OCI-LY7 (cell line): ENCODE measurements at regions not wholly inside any gene's neighbourhood (a gene's known extent, or its start where the extent isn't known, plus 50 kb on each side); places are given as distances from the start of the nearest gene placed in this dataset.

Source experiments
- BruUV-seq: library from RNA; stranded (reverse); fragments of 400-500 nt; replicated peaks from 2 replicates; lab custom pipeline; 2021; lab: Mats Ljungman, UMichigan
- CTCF ChIA-PET: fragments of 300-600 bp; sonication (Branson Sonifier 250); formaldehyde crosslinking; loops from one replicate; lab custom pipeline; 2022; ENCODE audit warnings: antibody characterized with exemption; ENCODE audit not compliant: unreplicated experiment; lab: Charles Lee
- POLR2A ChIA-PET: fragments of 300-600 bp; sonication (Branson Sonifier 250); formaldehyde crosslinking; loops from one replicate; lab custom pipeline; 2022; ENCODE audit warnings: antibody characterized with exemption; lab: Charles Lee
- DNase-seq: peaks from one replicate; pipeline ENCODE4 v3.0.0-alpha.2; 2015; ENCODE audit warnings: low spot score
- H2AFZ ChIP-seq: fragments of 200-600 bp; sonication (generic), shearing (Covaris generic); 2 replicates; pipeline ENCODE4 v1.6.1; 2014; ENCODE audit warnings: mild to moderate bottlenecking, antibody characterized with exemption, low read length, moderate library complexity
- H3K27ac ChIP-seq: fragments of 200-600 bp; sonication (generic); 2 replicates; pipeline ENCODE4 v1.5.1; 2014; ENCODE audit warnings: mixed run types, low read depth, mild to moderate bottlenecking, moderate library complexity, low read length, inconsistent platforms; ENCODE audit not compliant: poor library complexity, severe bottlenecking
- H3K36me3 ChIP-seq: fragments of 200-600 bp; sonication (generic); 2 replicates; pipeline ENCODE4 v1.6.1; 2014; ENCODE audit warnings: mild to moderate bottlenecking, antibody characterized with exemption, low read length, moderate library complexity, mixed read lengths; ENCODE audit not compliant: insufficient read depth
- H3K4me1 ChIP-seq: fragments of 200-600 bp; sonication (generic); 2 replicates; pipeline ENCODE4 v1.5.1; 2014; ENCODE audit warnings: mild to moderate bottlenecking, low read length; ENCODE audit not compliant: insufficient read depth, poor library complexity, severe bottlenecking
- H3K4me2 ChIP-seq: fragments of 200-600 bp; sonication (generic); 2 replicates; pipeline ENCODE4 v1.6.1; 2014; ENCODE audit warnings: mild to moderate bottlenecking, low read length
- H3K4me3 ChIP-seq: fragments of 200-600 bp; sonication (generic); 2 replicates; pipeline ENCODE4 v1.5.1; 2014; ENCODE audit warnings: mild to moderate bottlenecking, low read depth, low read length; ENCODE audit not compliant: poor library complexity, severe bottlenecking
- H3K79me2 ChIP-seq: fragments of 200-600 bp; sonication (generic); 2 replicates; pipeline ENCODE4 v1.6.1; 2016; ENCODE audit warnings: low read depth, mild to moderate bottlenecking, low read length, moderate library complexity, mixed read lengths; ENCODE audit not compliant: insufficient read depth
- H3K9me2 ChIP-seq: fragments of 200-600 bp; sonication (generic); 2 replicates; pipeline ENCODE4 v1.6.1; 2016; ENCODE audit warnings: mild to moderate bottlenecking, low read length, mixed read lengths; ENCODE audit not compliant: insufficient read depth
- H3K9me3 ChIP-seq: fragments of 200-600 bp; sonication (generic); 2 replicates; pipeline ENCODE4 v1.6.1; 2014; ENCODE audit warnings: mild to moderate bottlenecking, mixed run types, low read length, mixed read lengths
- H4K20me1 ChIP-seq: fragments of 200-600 bp; sonication (generic); 2 replicates; pipeline ENCODE4 v1.6.1; 2014; ENCODE audit warnings: mild to moderate bottlenecking, antibody characterized with exemption, low read length, moderate library complexity, mixed read lengths; ENCODE audit not compliant: insufficient read depth
- EZH2phosphoT487 ChIP-seq: fragments of 200-600 bp; sonication (generic); IDR thresholded peaks from 2 replicates; pipeline ENCODE4 v1.6.1; 2018; ENCODE audit warnings: low read depth, borderline replicate concordance, mild to moderate bottlenecking, mixed run types, antibody characterized with exemption, low read length, moderate library complexity, mixed read lengths
- intact Hi-C: fragments of 100-400 bp; cut with micrococcal nuclease; formaldehyde crosslinking; loops from one replicate; pipeline ENCODE4 v1.10.0; 2022; ENCODE audit not compliant: unreplicated experiment
- TF ChIP-seq, protein P1 (sequence below): fragments of 200-600 bp; sonication (generic); conservative IDR thresholded peaks from 2 replicates; pipeline ENCODE4 v1.5.1; 2014; ENCODE audit warnings: mild to moderate bottlenecking, antibody characterized with exemption, low read length, moderate library complexity, mixed read lengths

DNA sequence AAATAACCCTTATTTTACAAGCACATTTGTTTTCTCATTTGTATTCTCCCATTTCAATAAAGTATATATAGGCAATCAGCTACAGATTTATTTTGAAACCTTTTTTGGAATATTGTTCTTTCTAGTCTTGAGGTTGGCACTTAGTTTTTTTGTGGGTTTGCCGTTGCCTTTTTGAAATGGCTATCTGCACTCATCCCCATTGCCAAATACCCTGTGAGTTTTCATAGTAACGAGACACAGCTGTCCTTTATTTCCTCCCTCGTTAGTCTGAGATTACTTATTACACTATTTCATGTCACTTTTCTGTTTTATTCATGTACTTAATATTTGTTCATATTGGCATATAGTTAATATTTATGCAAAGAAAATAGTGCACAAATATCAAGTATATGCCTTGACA is 1104.0 kb downstream of the SLC6A15 start:
- H3K4me2 ChIP-seq = no peak overlapping the region
- BruUV-seq = no TSS peak
- POLR2A ChIA-PET = no interaction called here
- H4K20me1 ChIP-seq = no peaks in the 10 kb centered on the region
- no peak for TF ChIP-seq EZH2phosphoT487
- TF ChIP-seq, protein P1, sequence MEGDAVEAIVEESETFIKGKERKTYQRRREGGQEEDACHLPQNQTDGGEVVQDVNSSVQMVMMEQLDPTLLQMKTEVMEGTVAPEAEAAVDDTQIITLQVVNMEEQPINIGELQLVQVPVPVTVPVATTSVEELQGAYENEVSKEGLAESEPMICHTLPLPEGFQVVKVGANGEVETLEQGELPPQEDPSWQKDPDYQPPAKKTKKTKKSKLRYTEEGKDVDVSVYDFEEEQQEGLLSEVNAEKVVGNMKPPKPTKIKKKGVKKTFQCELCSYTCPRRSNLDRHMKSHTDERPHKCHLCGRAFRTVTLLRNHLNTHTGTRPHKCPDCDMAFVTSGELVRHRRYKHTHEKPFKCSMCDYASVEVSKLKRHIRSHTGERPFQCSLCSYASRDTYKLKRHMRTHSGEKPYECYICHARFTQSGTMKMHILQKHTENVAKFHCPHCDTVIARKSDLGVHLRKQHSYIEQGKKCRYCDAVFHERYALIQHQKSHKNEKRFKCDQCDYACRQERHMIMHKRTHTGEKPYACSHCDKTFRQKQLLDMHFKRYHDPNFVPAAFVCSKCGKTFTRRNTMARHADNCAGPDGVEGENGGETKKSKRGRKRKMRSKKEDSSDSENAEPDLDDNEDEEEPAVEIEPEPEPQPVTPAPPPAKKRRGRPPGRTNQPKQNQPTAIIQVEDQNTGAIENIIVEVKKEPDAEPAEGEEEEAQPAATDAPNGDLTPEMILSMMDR = no peak
- no peaks in the 10 kb centered on the region for H3K36me3 ChIP-seq
- H3K9me2 ChIP-seq = no peaks in the 10 kb centered on the region
- H3K9me3 ChIP-seq = no peaks in the 10 kb centered on the region
- no peak for DNase-seq
- H3K4me1 ChIP-seq = no peaks in the 10 kb centered on the region
- no peak overlapping the region for H3K27ac ChIP-seq
- no peaks in the 10 kb centered on the region for H3K79me2 ChIP-seq
- intact Hi-C loops = no loop called here
- H2AFZ ChIP-seq = no peak overlapping the region
- no peak overlapping the region for H3K4me3 ChIP-seq
- CTCF ChIA-PET = no interaction called here

DNA sequence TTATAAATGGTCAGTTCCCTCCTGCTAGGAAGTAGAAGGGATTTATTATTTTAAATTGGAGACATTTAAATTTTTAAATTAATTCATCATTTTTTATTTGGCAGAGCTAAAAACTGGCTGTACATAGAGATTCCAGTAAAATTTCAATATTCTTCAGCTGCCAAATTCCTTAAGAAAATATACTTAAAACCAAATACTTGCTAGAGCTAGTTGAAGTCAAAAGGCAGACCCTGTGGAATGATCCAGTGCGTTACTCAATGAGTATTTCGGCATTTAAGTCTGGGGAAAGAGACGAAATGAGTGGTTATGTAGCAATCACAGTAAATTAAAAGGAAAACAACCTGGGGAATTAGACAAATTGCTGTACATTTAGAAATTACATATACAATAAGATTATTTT is 1104.7 kb downstream of the SLC6A15 start:
- Histone ChIP-seq H4K20me1 (no peaks in the 10 kb centered on the region), H3K9me2 (no peaks in the 10 kb centered on the region), H3K36me3 (no peaks in the 10 kb centered on the region), H3K4me2 (no peak overlapping the region), H2AFZ (no peak overlapping the region), H3K27ac (no peak overlapping the region), H3K4me3 (no peak overlapping the region), H3K9me3 (no peaks in the 10 kb centered on the region), H3K4me1 (no peaks in the 10 kb centered on the region), H3K79me2 (no peaks in the 10 kb centered on the region)
- POLR2A ChIA-PET = no interaction called here
- DNase-seq = no peak
- CTCF ChIA-PET = no interaction called here
- BruUV-seq = no TSS peak
- TF ChIP-seq, protein P1 = no peak
- TF ChIP-seq EZH2phosphoT487 = no peak
- intact Hi-C loops = no loop called here

DNA sequence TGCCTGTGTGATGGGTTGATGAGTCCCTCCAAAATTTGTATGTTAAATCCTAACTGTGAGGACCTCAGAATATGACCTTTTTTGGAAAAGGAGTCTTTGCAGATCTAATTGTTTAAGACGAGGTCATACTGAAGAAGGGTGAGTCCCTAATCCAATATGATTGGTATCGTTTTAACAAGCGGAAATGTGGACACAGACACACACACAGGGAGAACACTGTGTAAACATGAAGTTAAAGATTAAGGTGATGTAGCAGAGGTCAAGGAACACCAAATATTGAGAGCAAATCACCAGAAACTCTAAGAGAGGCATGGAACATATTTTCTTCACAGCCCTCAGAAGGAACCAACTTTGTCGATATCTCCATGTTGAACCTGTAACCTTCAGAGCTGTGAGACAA is 1106.7 kb downstream of the SLC6A15 start:
- H3K9me3 ChIP-seq = no peaks in the 10 kb centered on the region
- no peaks in the 10 kb centered on the region for H3K4me1 ChIP-seq
- no peaks in the 10 kb centered on the region for H4K20me1 ChIP-seq
- no TSS peak for BruUV-seq
- POLR2A ChIA-PET = no interaction called here
- H3K79me2 ChIP-seq = no peaks in the 10 kb centered on the region
- no peak overlapping the region for H3K4me2 ChIP-seq
- DNase-seq = no peak
- TF ChIP-seq, protein P1 = no peak
- TF ChIP-seq EZH2phosphoT487 = no peak
- H2AFZ ChIP-seq = no peak overlapping the region
- H3K4me3 ChIP-seq = no peak overlapping the region
- H3K36me3 ChIP-seq = no peaks in the 10 kb centered on the region
- H3K27ac ChIP-seq = no peak overlapping the region
- CTCF ChIA-PET = no interaction called here
- intact Hi-C loops = no loop called here
- no peaks in the 10 kb centered on the region for H3K9me2 ChIP-seq
